ENCODE measurements at regions not wholly inside any gene's neighbourhood (a gene's known extent, or its start where the extent isn't known, plus 50 kb on each side); places are given as distances from the start of the nearest gene placed in this dataset.

GRCh38 chr2:188022389-188022788 lies 269.3 kb upstream of the GULP1 start:
- TF ChIP-seq CTCF (IDR thresholded peaks at IDR 0.05) (no peak), POLR2A (IDR thresholded peaks at IDR 0.05) (no peak)

Measured in body of pancreas (tissue), 4 donors.